ENCODE measurements at regions not wholly inside any gene's neighbourhood (a gene's known extent, or its start where the extent isn't known, plus 50 kb on each side); places are given as distances from the start of the nearest gene placed in this dataset.
"Not testable (repeated sequence)": the region's sequence is repeated elsewhere in the genome, so short reads cannot be mapped to it uniquely, and the experiment has no call there.

DNA sequence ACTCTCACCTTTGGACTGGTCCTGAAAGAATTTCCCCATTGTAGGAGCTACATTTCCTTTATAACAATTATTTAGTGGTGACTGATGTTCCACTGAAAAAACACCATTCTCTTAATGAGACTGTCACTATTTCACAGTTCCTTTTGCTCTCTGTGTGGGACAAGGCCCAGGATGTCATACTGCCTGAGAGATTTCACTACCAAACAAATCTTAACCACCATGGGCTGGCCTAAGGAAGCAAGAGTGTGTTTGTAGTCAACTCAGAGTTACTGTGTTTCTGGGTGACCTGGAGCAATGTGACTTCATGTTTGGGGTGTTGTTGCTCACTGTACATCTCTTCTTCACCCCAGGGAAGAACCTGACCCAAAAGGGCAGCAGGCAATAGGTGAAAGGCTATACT is 50.1 kb upstream of the ZNF608 start:
- no peak for DNase-seq

- DNase-seq = no peak
Measured at GRCh38 chr5:124797665-124798087, 51.2 kb upstream of the ZNF608 start.

DNA sequence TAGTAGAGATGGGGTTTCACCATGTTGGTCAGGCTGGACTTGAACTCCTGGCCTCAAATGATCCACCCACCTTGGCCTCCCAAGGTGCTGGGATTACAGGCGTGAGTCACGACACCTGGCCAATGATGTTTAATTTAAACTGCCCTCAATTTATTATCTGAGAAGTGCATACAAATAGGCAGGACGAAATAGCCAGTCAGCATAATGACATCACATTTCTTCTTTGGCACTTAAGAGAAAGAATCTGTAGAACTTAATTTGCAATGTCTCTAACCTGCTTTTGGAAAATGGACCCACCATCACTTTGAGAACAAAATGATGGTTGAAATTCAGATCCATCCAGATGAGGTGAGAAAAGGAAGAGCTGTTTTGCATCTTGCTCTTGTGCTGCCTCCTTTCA is 52.5 kb upstream of the ZNF608 start:
- no peak for DNase-seq

- no peak for DNase-seq
Measured at GRCh38 chr5:124801551-124801950, 55.1 kb upstream of the ZNF608 start.

DNA sequence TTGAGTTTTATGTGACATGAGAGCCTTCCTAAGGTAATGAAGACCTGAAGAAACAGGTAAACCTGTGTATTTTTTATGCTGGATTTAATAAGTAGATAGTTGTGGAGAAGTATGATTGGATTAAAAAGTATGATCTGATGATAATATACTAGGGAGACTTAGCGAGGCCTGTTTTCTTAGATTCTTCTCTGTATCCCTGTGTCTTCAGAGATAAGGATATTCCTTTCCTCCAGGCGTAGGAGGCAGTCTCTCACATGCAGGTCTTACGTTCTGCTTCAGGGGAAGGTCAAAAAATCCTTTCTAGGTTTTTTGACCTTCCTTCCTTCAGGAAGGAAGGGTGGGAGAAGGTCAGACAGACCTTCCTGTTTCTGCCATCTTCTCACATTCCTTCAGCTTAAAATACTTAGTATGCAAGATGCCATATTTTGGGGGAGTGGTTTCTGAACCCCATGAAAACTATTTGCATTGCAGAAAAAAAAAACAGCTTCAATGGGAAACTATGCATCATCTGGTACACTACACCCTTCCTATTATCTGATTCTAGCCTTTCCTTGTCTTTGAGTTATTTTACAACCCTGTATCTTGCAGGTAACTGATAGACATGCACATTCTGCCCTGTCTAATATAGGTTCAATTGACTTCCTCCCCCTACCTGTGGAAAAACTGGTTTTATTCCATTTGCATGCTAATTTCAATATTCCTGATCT is 57.3 kb upstream of the ZNF608 start:
- DNase-seq = no peak

GRCh38 chr5:124806026-124806372 is 59.6 kb upstream of the ZNF608 start:
- no peak for DNase-seq

- peak; percentile 100 for DNase-seq
Measured at GRCh38 chr5:124806373-124807077, 60.1 kb upstream of the ZNF608 start.

GRCh38 chr5:124808842-124809268 is 62.4 kb upstream of the ZNF608 start:
- DNase-seq = no peak

DNA sequence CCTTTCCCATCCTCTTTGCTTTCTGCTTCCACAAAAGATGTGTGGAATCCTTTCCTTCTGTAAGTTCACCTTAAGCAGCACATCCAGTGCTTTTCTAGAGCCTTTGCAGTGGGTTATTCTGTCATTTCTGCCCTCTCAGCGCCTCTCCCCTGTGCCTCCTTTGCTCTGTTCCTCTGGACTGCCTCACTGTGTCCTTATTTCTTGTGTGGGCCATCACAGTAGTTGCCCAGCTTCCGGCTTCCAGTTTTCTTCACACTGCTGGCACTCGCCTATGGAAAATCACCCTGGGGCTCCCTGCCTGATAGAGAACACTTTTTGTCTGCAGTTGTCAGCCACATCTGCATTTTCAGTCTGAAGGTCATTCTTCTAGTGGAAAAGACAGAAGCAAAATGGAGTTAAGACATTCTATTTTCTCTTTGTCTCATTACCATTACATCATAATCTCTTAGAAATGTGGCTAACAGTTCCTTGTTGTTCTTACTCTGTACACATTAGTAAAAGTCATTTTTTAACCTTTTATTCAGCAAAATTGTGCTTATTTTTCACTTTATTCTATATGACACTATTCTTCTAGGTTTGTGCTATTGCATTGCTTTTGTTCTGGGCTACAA is 64.1 kb upstream of the ZNF608 start:
- DNase-seq = peak; percentile 60

DNA sequence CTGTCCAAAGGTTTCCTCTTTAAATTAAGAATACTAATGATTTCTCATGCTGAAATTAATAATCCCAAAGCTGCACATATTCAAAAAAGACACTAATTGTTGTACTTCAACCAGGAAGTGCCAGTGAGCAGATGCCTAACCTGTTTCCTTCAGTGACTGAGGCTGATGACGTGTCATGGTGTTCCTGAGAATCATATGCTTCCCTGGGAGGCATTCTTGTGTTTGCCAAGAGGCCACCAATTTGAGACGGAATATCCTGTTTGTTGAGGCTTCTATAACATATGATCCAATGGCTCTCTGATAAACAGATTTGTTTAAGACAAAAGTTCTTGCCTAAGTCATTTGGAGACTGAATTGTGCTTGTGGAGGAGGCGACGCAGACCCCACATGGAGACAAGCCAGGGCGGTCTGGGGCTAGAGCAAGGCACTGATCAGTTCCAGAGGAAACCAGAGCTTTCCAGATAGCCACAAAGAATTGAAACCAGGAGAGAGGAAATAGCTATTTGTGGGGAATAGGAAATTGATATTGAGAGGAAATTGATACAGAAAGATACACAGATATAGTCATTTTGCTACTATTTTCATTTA is 66.4 kb upstream of the ZNF608 start:
- DNase-seq = peak; percentile 73

DNA sequence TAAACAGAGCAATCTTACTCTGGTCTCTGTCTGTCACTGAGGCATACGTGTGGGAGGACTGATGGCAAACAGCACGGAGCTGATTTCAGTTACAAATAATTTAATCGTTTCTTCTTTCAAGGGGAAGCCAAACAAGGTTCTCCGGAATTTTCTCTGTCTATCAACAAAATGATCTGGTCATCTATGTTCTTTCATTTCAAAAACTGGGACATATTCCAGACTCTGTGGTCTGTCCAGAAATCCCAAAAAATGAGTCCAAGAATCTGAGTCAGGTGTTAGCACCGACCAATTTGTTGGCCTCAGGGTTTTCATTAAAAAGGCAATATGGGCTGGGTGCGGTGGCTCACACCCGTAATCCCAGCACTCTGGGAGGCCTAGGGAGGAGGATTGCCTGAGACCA is 69.9 kb upstream of the ZNF608 start:
- DNase-seq = no peak

- no peak for DNase-seq
Measured at GRCh38 chr5:124819201-124819600, 72.8 kb upstream of the ZNF608 start.

- peak; percentile 40 for DNase-seq
Measured at GRCh38 chr5:124822647-124823046, 76.2 kb upstream of the ZNF608 start.

DNA sequence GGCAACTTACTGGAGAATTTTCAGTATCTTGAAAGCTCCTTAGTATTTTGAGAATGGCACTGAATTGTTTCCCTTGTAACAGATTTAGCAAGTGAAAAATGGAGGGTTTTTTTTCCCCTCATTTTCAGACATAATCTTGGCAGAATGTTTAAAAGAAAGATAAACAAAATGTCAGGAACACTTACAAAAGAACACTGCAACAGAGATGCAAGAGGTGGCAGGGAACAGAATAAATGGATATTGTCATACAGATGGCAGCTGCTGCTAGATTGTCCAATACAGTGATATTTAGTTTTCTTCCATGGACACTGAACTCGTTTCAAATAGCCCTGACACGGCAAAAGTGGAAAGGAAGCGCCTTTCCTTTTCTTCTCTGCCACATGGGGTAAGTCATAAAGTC is 76.9 kb upstream of the ZNF608 start:
- DNase-seq = peak; percentile 84

DNA sequence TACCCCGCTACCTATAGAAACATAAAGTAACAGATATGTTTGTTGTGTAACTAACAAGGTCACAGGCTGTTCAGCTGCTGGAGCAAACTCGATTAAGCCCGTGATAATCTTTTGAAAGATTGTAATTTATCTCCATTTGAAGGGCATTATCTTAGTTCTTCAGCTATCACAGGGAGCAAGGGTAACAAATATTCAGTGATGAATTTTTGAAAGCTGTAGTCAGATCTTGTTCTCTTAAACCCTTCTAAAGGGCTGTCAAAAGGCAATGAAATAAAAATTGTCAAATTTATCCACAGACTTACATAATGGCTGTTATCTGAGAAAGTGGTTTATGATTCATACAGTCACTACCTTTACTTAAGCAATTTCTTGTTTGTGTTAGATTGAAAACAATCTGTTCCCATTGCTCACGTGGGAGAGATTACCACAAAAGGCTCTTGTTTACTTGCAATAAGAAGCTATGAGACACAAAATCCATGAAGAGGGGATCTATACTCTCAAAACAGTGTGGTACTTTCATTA is 78.3 kb upstream of the ZNF608 start:
- DNase-seq = peak; percentile 82

DNA sequence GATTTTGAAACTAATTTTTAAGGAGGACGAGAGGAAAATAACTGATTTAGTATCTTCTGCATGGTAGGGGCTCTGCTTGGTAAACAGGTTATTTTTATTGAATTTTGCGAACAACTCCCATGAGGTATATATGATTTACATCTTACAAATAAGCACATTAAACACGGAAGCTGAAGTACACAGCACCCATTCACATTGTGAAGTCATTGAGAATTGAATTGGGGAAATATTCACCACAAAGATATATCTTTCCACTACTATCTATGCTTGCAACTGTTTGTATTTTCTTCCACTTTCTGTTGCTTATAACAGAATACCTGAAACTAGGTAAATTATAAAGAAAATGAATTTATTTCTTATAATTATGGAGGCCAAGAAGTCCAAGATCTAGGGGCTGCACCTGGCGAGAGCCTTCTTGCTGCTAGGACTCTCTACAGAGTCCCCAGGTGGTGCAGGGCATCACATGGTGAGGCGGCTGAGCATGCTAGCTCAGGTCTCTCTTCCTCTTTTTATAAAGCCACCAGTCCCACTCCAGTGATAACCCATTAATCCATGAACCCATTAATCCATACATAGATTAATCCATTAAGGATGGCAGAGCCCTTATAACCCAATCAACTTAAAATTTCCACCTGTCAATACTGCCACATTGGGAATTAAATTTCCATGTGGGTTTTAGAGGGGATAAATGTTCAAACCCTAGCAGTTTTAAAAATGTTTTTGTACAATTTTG is 79.0 kb upstream of the ZNF608 start:
- peak; percentile 88 for DNase-seq

GRCh38 chr5:124825983-124826337 is 79.5 kb upstream of the ZNF608 start:
- DNase-seq = peak; percentile 55

- DNase-seq = no peak
Measured at GRCh38 chr5:124828731-124829234, 82.3 kb upstream of the ZNF608 start.

- peak; percentile 88 for DNase-seq
Measured at GRCh38 chr5:124831687-124832240, 85.3 kb upstream of the ZNF608 start.

DNA sequence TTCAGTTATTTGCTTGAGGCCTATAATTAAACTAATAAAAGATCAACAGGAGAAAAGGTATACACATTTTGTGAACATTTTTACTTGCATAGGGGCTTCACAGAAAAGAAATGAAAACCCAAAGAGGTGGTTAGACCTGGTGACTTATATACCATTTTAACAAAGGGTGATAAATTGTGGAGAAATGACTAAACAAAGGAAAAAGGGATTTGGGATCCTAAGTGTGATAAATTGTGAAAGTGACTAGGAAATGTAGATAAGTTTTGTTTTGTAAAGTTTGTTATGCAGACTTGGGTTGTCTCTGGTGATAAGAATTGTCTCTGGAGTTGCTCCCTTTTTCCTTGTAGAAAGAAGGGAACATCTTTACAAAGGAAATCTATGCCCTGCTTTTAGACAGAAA is 86.1 kb upstream of the ZNF608 start:
- DNase-seq = no peak

- DNase-seq = not testable (repeated sequence)
Measured at GRCh38 chr5:124836314-124836713, 89.9 kb upstream of the ZNF608 start.

GRCh38 chr5:124839371-124839998 is 93.0 kb upstream of the ZNF608 start:
- DNase-seq = peak; percentile 92
